Spleen (tissue), 11 donors: ENCODE measurements at regions not wholly inside any gene's neighbourhood (a gene's known extent, or its start where the extent isn't known, plus 50 kb on each side); places are given as distances from the start of the nearest gene placed in this dataset.

ENCODE experiments used
- DNase-seq: peaks from one replicate; pipeline ENCODE4 v3.0.0-alpha.2; 2020
- H3K27ac ChIP-seq, 8 donors: fragments of 200-600 bp; sonication (generic) in 7 of 8; 1 replicate in 4 of 8; 2 replicates in 4 of 8; pipeline versions ENCODE4 v1.5.0 to v1.8.0; 2016 to 2021; ENCODE audit warnings: inconsistent platforms in 4 of 8, mild to moderate bottlenecking in 4 of 8, moderate library complexity in 1 of 8
- H3K27me3 ChIP-seq, 7 donors: fragments of 200-600 bp; sonication (generic) in 6 of 7; replicated peaks in 1 of 7; 1 replicate in 4 of 7; 2 replicates in 3 of 7; pipeline versions ENCODE4 v1.5.0 to v1.8.0; 2016 to 2021; ENCODE audit warnings: inconsistent platforms in 3 of 7, mild to moderate bottlenecking in 1 of 7
- H3K36me3 ChIP-seq, 6 donors: fragments of 200-600 bp; sonication (generic) in 5 of 6; 1 replicate in 4 of 6; 2 replicates in 2 of 6; pipeline versions ENCODE4 v1.5.0 to v1.8.0; 2016 to 2021; ENCODE audit warnings: inconsistent platforms in 2 of 6
- H3K4me1 ChIP-seq, 6 donors: fragments of 200-600 bp; sonication (generic) in 5 of 6; 1 replicate in 3 of 6; 2 replicates in 3 of 6; pipeline versions ENCODE4 v1.5.0 to v1.8.0; 2016 to 2021; ENCODE audit warnings: inconsistent platforms in 3 of 6
- H3K4me3 ChIP-seq, 8 donors: fragments of 200-600 bp; sonication (generic) in 7 of 8; 1 replicate in 4 of 8; 2 replicates in 4 of 8; pipeline versions ENCODE4 v1.5.0 to v1.8.0; 2016 to 2021; ENCODE audit warnings: inconsistent platforms in 4 of 8, mild to moderate bottlenecking in 4 of 8, moderate library complexity in 2 of 8
- H3K9me3 ChIP-seq, 8 donors: fragments of 200-600 bp; sonication (generic) in 7 of 8; 1 replicate in 4 of 8; 2 replicates in 4 of 8; pipeline versions ENCODE4 v1.5.0 to v1.8.0; 2016 to 2021; ENCODE audit warnings: inconsistent platforms in 4 of 8
- POLR2A ChIP-seq, 3 donors: fragments of 450-650 bp; IDR thresholded peaks; one replicate each; pipeline ENCODE4 v1.5.1; 2017; ENCODE audit warnings: antibody characterized with exemption in 3 of 3, mild to moderate bottlenecking in 1 of 3
- POLR2AphosphoS5 ChIP-seq, 3 donors: sonication (generic); formaldehyde crosslinking; IDR thresholded peaks; one replicate each; pipeline ENCODE4 v1.5.1; 2017; ENCODE audit warnings: antibody characterized with exemption in 3 of 3
- WGBS, 5 donors: extraction: QIAGEN DNeasy Blood & Tissue Kit in 3 of 5; methylation state at CpG; one replicate each; pipeline versions ENCODE4 v1.1.5 to v1.1.7; 2013 to 2018; 5-methylcytosine and 5-hydroxymethylcytosine counted together
- intact Hi-C: fragments of 100-400 bp; cut with DNase I; formaldehyde crosslinking; loops from one replicate; pipeline ENCODE4 v1.15.0; 2023; ENCODE audit warnings: low total_unique reads
- TF ChIP-seq, protein P1 (sequence below), 11 experiments: fragments of 200-600 bp in 7 of 11; fragments of 450-650 bp in 4 of 11; sonication (generic) in 4 of 11; IDR thresholded peaks in 8 of 11; conservative IDR thresholded peaks in 3 of 11; 1 replicate in 7 of 11; 2 replicates in 4 of 11; pipeline versions ENCODE4 v1.4.0 to v1.8.0; 2016 to 2021; ENCODE audit warnings: antibody characterized with exemption in 11 of 11, inconsistent platforms in 4 of 11, mild to moderate bottlenecking in 1 of 11
- donor health status: healthy with polysubstance abuse.
- donor health status: DM: no; HTN: no; CAD: no; lungs with moderate emphysema.
- donor health status: DM: no; HTN: no; CAD: no.
- donor health status: Bipolar disorder and iron deficiency.
- donor health status: healthy.
- donor health status: DM: no; HTN: no; CAD: no.
- donor health status: DM: yes; HTN: yes; CAD: no.

DNA sequence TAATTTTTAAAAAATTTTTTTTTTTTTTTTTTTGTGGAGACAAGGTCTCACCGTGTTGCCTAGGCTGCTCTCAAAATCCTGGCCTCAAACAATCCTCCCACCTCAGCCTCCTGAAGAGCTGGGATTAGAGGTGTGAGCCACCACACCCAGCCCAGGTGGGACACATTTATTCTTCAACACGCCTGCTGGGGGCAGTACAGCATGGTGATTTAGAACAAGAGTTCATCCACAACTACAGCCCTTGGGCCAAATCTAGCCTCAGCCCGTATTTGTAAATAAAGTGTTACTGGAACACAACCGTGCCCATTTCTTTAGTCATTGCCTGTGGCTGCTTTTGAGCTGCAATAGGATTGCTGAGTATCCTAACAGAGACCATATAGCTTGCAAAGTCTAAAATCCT is 92.8 kb downstream of the KATNIP start:
- TF ChIP-seq POLR2AphosphoS5 (IDR thresholded peaks at IDR 0.05) (no peak), POLR2A (IDR thresholded peaks at IDR 0.05) (no peak)
- TF ChIP-seq, protein P1, sequence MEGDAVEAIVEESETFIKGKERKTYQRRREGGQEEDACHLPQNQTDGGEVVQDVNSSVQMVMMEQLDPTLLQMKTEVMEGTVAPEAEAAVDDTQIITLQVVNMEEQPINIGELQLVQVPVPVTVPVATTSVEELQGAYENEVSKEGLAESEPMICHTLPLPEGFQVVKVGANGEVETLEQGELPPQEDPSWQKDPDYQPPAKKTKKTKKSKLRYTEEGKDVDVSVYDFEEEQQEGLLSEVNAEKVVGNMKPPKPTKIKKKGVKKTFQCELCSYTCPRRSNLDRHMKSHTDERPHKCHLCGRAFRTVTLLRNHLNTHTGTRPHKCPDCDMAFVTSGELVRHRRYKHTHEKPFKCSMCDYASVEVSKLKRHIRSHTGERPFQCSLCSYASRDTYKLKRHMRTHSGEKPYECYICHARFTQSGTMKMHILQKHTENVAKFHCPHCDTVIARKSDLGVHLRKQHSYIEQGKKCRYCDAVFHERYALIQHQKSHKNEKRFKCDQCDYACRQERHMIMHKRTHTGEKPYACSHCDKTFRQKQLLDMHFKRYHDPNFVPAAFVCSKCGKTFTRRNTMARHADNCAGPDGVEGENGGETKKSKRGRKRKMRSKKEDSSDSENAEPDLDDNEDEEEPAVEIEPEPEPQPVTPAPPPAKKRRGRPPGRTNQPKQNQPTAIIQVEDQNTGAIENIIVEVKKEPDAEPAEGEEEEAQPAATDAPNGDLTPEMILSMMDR (IDR thresholded peaks at IDR 0.05 in 8 of 11, conservative IDR thresholded peaks at IDR 0.05 in 3 of 11), result no peak
- no peak for DNase-seq
- peaks cover 0 to 5% (median 0%) of the 10 kb centered on the region in 6 donors for H3K4me1 ChIP-seq
- no peaks in the 10 kb centered on the region for H3K27me3 ChIP-seq
- peaks cover 0 to 6% (median 0%) of the 10 kb centered on the region in 8 donors for H3K9me3 ChIP-seq
- no peak overlapping the region for H3K4me3 ChIP-seq
- no peak overlapping the region for H3K27ac ChIP-seq
- peaks cover 0 to 62% (median 0%) of the 10 kb centered on the region in 6 donors for H3K36me3 ChIP-seq
- intact Hi-C loops, result no loop called here
- WGBS, 5 donors, result 73 to 88% (median 84%) methylated on average over 4 of the region's 4 CpGs

DNA sequence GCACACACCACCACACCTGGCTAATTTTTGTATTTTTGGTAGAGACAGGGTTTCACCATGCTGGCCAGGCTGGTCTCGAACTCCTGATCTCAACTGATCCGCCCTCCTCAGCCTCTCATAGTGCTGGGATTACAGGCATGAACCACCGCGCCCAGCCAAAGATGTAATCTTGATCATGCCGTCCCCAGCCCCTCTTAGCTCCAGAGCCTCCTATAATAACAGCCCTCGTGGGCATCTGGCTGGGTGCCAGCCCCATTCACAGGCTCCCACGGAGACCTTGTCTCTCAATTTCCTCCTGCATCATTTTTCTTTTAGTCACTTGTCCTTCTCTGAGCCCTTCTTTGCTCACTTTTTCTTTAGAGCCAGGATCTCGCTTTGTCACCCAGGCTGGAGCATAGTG is 94.2 kb downstream of the KATNIP start:
- no peak for DNase-seq

DNA sequence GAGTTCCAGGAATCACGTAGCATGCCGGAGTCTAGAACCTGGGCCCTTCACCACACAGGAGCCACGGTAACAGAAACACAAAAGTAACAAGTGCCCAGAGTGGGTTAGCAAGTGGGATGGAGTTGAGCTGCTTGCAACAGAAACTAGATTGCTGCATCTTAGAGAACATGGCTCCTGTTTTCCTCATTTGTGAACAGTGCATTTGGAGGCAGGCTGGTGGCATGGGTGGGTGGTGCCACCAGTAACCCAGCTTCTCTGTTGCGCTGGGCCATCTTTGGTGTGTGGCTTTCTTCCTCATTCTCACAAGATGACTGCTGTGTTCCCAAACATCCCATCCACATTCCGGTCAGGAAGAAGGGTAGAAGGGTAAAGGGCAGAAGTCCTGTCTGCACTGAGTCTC is 95.5 kb downstream of the KATNIP start:
- Histone ChIP-seq H3K4me1 (peaks cover 0 to 5% (median 0%) of the 10 kb centered on the region in 6 donors), H3K36me3 (peaks cover 0 to 63% (median 4%) of the 10 kb centered on the region in 6 donors), H3K27me3 (no peaks in the 10 kb centered on the region), H3K4me3 (no peak overlapping the region), H3K27ac (no peak overlapping the region), H3K9me3 (peaks cover 0 to 6% (median 0%) of the 10 kb centered on the region in 8 donors)
- DNase-seq, result no peak
- TF ChIP-seq, protein P1 (IDR thresholded peaks at IDR 0.05 in 8 of 11, conservative IDR thresholded peaks at IDR 0.05 in 3 of 11), result no peak
- TF ChIP-seq POLR2AphosphoS5 (IDR thresholded peaks at IDR 0.05) (no peak), POLR2A (IDR thresholded peaks at IDR 0.05) (no peak)
- intact Hi-C loops, result no loop called here
- WGBS, 5 donors, result 94 to 97% (median 96%) methylated on average over 4 to 5 of the region's 5 CpGs

More for the DNA sequence above, 94.2 kb downstream of the KATNIP start:
- Histone ChIP-seq H3K9me3 (peaks cover 0 to 6% (median 0%) of the 10 kb centered on the region in 8 donors), H3K4me1 (peaks cover 0 to 5% (median 0%) of the 10 kb centered on the region in 6 donors), H3K4me3 (no peak overlapping the region), H3K36me3 (peaks cover 0 to 62% (median 4%) of the 10 kb centered on the region in 6 donors), H3K27me3 (no peaks in the 10 kb centered on the region), H3K27ac (no peak overlapping the region)
- 84 to 93% (median 87%) methylated on average over 8 of the region's 8 CpGs for WGBS, 5 donors
- TF ChIP-seq POLR2AphosphoS5 (IDR thresholded peaks at IDR 0.05) (no peak), POLR2A (IDR thresholded peaks at IDR 0.05) (no peak)
- TF ChIP-seq, protein P1 (IDR thresholded peaks at IDR 0.05 in 8 of 11, conservative IDR thresholded peaks at IDR 0.05 in 3 of 11), result no peak
- intact Hi-C loops, result no loop called here

DNA sequence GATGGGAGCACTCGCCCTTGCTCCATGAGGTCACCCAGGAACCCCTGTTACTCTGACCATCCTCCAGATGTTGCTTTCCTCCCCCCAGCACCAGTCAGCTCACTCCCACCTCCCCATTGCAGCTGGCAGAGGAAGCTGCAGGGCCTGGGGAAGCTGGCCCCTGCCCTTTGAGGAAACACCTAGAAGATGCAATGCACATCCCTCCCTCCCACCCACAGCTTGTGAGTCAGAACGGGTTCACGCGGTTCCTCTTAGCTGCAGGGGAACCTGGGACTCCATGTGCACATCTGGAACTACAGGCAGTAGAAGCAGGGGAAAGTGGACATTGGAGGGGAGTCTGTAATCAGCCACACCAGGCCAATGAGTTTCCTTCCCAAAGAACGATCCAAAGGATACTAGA is 96.9 kb downstream of the KATNIP start:
- Histone ChIP-seq H3K4me1 (peaks cover 0 to 5% (median 0%) of the 10 kb centered on the region in 6 donors), H3K9me3 (peaks cover 0 to 3% (median 0%) of the 10 kb centered on the region in 8 donors), H3K36me3 (peaks cover 0 to 63% (median 4%) of the 10 kb centered on the region in 6 donors), H3K27ac (no peak overlapping the region), H3K4me3 (no peak overlapping the region), H3K27me3 (no peaks in the 10 kb centered on the region)
- DNase-seq, result no peak
- intact Hi-C loops, result no loop called here
- 38 to 59% (median 57%) methylated on average over 5 of the region's 5 CpGs for WGBS, 5 donors
- TF ChIP-seq POLR2A (IDR thresholded peaks at IDR 0.05), result no peak
- no peak for TF ChIP-seq POLR2AphosphoS5 (IDR thresholded peaks at IDR 0.05)
- TF ChIP-seq, protein P1 (IDR thresholded peaks at IDR 0.05 in 8 of 11, conservative IDR thresholded peaks at IDR 0.05 in 3 of 11), result no peak
